GM21381 (cell line): ENCODE measurements at regions not wholly inside any gene's neighbourhood (a gene's known extent, or its start where the extent isn't known, plus 50 kb on each side); places are given as distances from the start of the nearest gene placed in this dataset.
"Not testable (repeated sequence)": the region's sequence is repeated elsewhere in the genome, so short reads cannot be mapped to it uniquely, and the experiment has no call there.

Experiments
- ATAC-seq: cut with Tn5 transposase; IDR thresholded peaks from one replicate; pipeline ENCODE4 v1.9.1; 2021; ENCODE audit warnings: mild to moderate bottlenecking, moderate library complexity; ENCODE audit not compliant: unreplicated experiment

- no peak for ATAC-seq
These were observed 109.2 kb upstream of the MCHR2 start for GRCh38 chr6:100103194-100103593.

- no peak for ATAC-seq
These were observed 107.6 kb upstream of the MCHR2 start for GRCh38 chr6:100101644-100102043.

GRCh38 chr6:100100776-100101175 lies 106.8 kb upstream of the MCHR2 start:
- ATAC-seq: no peak

GRCh38 chr6:100099189-100100074 lies 105.4 kb upstream of the MCHR2 start:
- no peak for ATAC-seq

- ATAC-seq: no peak
These were observed 102.9 kb upstream of the MCHR2 start for GRCh38 chr6:100096936-100097335.

- no peak for ATAC-seq
These were observed 102.3 kb upstream of the MCHR2 start for GRCh38 chr6:100096341-100096740.

- no peak for ATAC-seq
These were observed 99.4 kb upstream of the MCHR2 start for GRCh38 chr6:100093405-100093804.

- no peak for ATAC-seq
These were observed 94.0 kb upstream of the MCHR2 start for GRCh38 chr6:100088009-100088408.

- ATAC-seq: no peak
These were observed 91.0 kb upstream of the MCHR2 start for GRCh38 chr6:100084991-100085364.

GRCh38 chr6:100084316-100084990 lies 90.4 kb upstream of the MCHR2 start:
- ATAC-seq: no peak

GRCh38 chr6:100078509-100078908 lies 84.5 kb upstream of the MCHR2 start:
- ATAC-seq: no peak

- ATAC-seq: no peak
These were observed 71.3 kb upstream of the MCHR2 start for GRCh38 chr6:100065348-100065747.

- ATAC-seq: no peak
These were observed 68.6 kb upstream of the MCHR2 start for GRCh38 chr6:100062621-100063020.

GRCh38 chr6:100057941-100058340 lies 63.9 kb upstream of the MCHR2 start:
- no peak for ATAC-seq

GRCh38 chr6:100050550-100050949 lies 56.5 kb upstream of the MCHR2 start:
- no peak for ATAC-seq

- not testable (repeated sequence) for ATAC-seq
These were observed 49.9 kb upstream of the MCHR2 start for GRCh38 chr6:100043961-100044360.
